HepG2 (cell line): ENCODE measurements at regions not wholly inside any gene's neighbourhood (a gene's known extent, or its start where the extent isn't known, plus 50 kb on each side); places are given as distances from the start of the nearest gene placed in this dataset.

Source experiments
- ARNTL ChIP-seq: sonication (generic); formaldehyde crosslinking; IDR thresholded peaks from 2 replicates; pipeline ENCODE4 v1.4.0; 2020; ENCODE audit warnings: mild to moderate bottlenecking, missing genetic modification reagents
- BHLHE40 ChIP-seq: IDR thresholded peaks from 2 replicates; pipeline ENCODE4 v1.6.1; 2011; ENCODE audit warnings: low read length, improper control_type of control experiment
- IKZF4 ChIP-seq: sonication (generic); formaldehyde crosslinking; IDR thresholded peaks from 2 replicates; pipeline ENCODE4 v1.5.1; 2020; ENCODE audit warnings: borderline replicate concordance, mild to moderate bottlenecking, low read depth, missing genetic modification reagents; ENCODE audit errors: not compliant biosample characterization
- KLF16 ChIP-seq, 2 experiments: sonication (generic) in 1 of 2; formaldehyde crosslinking in 1 of 2; IDR thresholded peaks; 2 replicates each; pipeline versions ENCODE4 v1.6.1 to v1.8.0; 2016 to 2023; ENCODE audit warnings: missing genetic modification reagents in 2 of 2, missing compliant biosample characterization in 1 of 2
- MED13 ChIP-seq: sonication (generic); formaldehyde crosslinking; IDR thresholded peaks from 2 replicates; pipeline ENCODE4 v1.5.0; 2020; ENCODE audit warnings: missing genetic modification reagents
- PLSCR1 ChIP-seq: sonication (generic); formaldehyde crosslinking; IDR thresholded peaks from 2 replicates; pipeline ENCODE4 v1.5.0; 2020; ENCODE audit warnings: missing genetic modification reagents, mild to moderate bottlenecking, borderline replicate concordance
- REST ChIP-seq, 2 experiments: IDR thresholded peaks; 2 replicates each; pipeline ENCODE4 v1.6.1; 2011 to 2012; ENCODE audit warnings: low read length in 2 of 2, borderline replicate concordance in 1 of 2, low read depth in 1 of 2, mild to moderate bottlenecking in 1 of 2, moderate library complexity in 1 of 2
- TFAP4 ChIP-seq: sonication (generic); IDR thresholded peaks from 2 replicates; pipeline ENCODE4 v1.6.1; 2016; ENCODE audit warnings: low read depth, borderline replicate concordance
- ZBTB37 ChIP-seq: sonication (generic); formaldehyde crosslinking; IDR thresholded peaks from 2 replicates; pipeline ENCODE4 v1.4.0; 2020; ENCODE audit warnings: mild to moderate bottlenecking, missing genetic modification reagents
- ZNF235 ChIP-seq: sonication (generic); formaldehyde crosslinking; IDR thresholded peaks from 2 replicates; pipeline ENCODE4 v1.8.1; 2023; ENCODE audit warnings: mild to moderate bottlenecking, missing genetic modification reagents, borderline replicate concordance
- ZNF281 ChIP-seq: sonication (generic); formaldehyde crosslinking; IDR thresholded peaks from 2 replicates; pipeline ENCODE4 v1.4.0; 2020; ENCODE audit warnings: missing genetic modification reagents, borderline replicate concordance
- ZNF550 ChIP-seq: sonication (generic); formaldehyde crosslinking; IDR thresholded peaks from 2 replicates; pipeline ENCODE4 v1.4.0; 2020; ENCODE audit warnings: mild to moderate bottlenecking, missing genetic modification reagents, borderline replicate concordance
- ZNF607 ChIP-seq: sonication (generic); formaldehyde crosslinking; IDR thresholded peaks from 2 replicates; pipeline ENCODE4 v1.5.1; 2020; ENCODE audit warnings: missing genetic modification reagents, mild to moderate bottlenecking, borderline replicate concordance

- TF ChIP-seq ZBTB37 (CRISPR knock-in tag) = no peak
- peak; percentile 41; the same call in 1 of the 2 replicates for TF ChIP-seq TFAP4
- no peak for TF ChIP-seq ARNTL (CRISPR knock-in tag)
- no peak for TF ChIP-seq PLSCR1 (CRISPR knock-in tag)
- peak in 1 of 2 experiments; percentile 65; a peak in 1 of 4 replicates for TF ChIP-seq REST (IDR thresholded peaks at IDR 0.05; ENCODE audit: borderline replicate concordance in 1 of 2, low read depth in 1 of 2, low read length in 2 of 2)
- TF ChIP-seq IKZF4 (CRISPR knock-in tag) = peak; percentile 40
- TF ChIP-seq MED13 (CRISPR knock-in tag) = no peak
- no peak for TF ChIP-seq ZNF281
- TF ChIP-seq BHLHE40 = peak; percentile 83
- no peak for TF ChIP-seq ZNF550 (CRISPR knock-in tag)
- peak; percentile 54; the same call in 1 of the 2 replicates for TF ChIP-seq ZNF607 (CRISPR knock-in tag)
- TF ChIP-seq ZNF235 (CRISPR knock-in tag) = 0 out of 2 replicates have a peak, but pooled peaks have one; percentile 90
- TF ChIP-seq KLF16 (CRISPR knock-in tag; IDR thresholded peaks at IDR 0.05) = peak in 1 of 2 experiments; percentile 90; a peak in 2 of 4 replicates
Measured at GRCh38 chr2:41840702-41841551, 206.9 kb upstream of the PKDCC start (continued).
